LNCAP (cell line): ENCODE measurements at regions not wholly inside any gene's neighbourhood (a gene's known extent, or its start where the extent isn't known, plus 50 kb on each side); places are given as distances from the start of the nearest gene placed in this dataset.

Experiments
- CTCF ChIP-seq: fragments of 450-650 bp; IDR thresholded peaks from 2 replicates; pipeline ENCODE4 v1.5.1; 2017; ENCODE audit warnings: mild to moderate bottlenecking

- TF ChIP-seq CTCF = no peak
These were observed 811.7 kb downstream of the TLR4 start for GRCh38 chr9:118515947-118516346.

DNA sequence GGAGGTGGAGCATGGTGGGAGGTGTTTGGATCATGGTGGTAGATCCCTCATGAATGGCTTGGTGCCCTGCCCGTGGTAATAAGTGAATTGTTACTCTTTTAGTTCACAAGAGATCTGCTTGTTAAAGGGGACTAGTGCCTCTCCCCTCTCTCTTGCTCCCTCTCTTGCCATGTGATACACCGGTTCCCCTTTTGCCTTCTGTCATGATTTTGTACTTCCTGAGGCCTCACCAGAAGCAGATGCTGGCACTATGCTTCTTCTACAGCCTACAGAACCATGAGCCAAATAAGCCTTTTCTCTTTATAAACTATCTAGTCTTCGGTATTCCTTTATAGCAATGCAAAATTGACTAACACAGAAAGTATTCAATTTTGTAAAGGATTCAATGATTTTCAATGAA, 817.1 kb downstream of the TLR4 start:
- no peak for TF ChIP-seq CTCF

DNA sequence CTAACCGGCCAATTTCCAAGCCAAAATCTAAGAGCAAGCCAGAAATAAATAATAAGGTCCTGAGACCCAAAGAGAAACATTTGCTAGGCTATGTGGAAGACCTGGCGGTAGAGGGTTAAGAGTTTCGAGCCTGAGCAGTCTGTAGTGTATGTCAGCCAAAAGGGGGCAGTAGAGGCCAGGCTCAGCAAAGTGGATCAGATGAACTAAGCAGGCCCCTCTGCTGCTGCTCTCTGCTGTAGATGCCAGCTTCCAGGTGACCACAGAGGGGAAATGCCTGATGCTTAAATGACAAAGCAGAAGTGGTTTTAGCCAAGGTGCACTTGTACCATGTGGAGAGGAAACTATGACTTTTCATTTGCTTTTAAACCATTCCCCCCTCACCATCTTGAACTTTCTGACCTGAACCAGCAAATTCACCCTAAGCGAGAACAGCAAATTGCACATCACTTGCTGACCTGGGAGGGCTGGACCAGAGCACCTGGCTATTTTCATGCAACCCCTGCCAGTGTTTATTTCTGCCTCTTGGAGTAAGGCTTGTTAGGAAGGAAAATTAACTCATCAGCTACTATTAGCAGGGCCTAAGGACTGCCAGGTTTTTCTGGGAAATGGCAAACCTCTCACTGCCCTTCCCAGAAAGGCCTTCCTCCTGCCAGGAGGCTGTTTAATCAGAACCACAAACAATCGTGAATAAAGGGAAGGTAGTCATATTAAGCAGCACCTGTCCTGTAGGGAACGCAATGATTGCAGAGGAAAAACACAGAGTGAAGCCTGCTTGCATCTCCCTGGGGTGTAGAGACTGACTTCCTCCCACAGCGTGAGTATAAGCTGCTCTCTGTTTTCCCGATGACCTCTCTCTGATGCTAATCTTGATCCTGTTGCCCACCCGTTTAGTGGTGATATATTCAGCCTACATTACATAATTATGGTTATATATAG, 818.2 kb downstream of the TLR4 start:
- peak; percentile 37; the same call in 1 of the 2 replicates for TF ChIP-seq CTCF

- TF ChIP-seq CTCF = no peak
These were observed 823.1 kb downstream of the TLR4 start for GRCh38 chr9:118527261-118527660.

DNA sequence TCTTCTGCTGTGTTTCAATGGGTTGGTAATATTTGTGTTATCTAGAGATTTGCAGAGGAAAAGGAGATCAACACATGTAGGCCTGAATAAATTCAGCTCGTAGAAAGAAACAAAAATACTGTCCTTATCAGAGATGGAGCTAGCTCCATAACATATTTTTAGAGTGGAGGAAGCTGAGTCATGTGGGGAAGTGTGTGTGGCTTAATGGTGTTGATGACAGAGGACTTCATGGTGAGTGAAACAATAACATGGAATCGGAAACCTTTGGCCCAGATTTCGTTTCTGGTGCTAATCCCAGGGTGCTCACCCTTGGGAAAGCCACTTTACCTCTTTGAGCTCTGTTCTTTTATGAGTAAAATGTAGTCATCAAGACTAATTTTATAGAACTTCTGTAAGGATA, 825.0 kb downstream of the TLR4 start:
- no peak for TF ChIP-seq CTCF

DNA sequence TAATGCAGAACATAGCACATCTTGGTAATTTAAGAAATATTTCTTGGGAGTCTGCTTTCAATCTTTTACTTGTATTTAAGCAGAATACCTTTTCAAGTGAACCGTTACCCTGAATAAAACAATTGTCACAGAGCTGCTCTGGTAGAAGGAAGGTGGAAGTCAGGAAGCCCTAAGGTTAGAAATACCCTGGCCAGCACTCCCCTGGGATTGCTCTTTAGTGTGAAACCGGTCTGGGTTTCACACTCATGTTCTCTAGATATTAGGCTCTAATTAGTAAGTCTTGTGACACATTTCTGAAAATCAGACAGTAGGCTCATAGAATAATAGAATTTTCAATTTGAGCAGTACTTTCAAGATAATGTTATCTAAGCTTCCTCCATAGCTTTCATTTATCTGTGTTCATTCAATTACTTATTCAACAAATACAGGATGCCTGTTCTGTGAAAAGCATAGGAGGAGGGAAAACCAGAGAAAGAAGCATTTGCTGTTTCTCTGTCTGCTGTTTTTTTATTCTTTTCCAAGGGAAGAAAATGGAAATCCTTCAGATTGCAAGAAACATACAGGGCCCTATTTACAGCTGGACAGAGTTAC, 825.5 kb downstream of the TLR4 start:
- TF ChIP-seq CTCF = no peak

DNA sequence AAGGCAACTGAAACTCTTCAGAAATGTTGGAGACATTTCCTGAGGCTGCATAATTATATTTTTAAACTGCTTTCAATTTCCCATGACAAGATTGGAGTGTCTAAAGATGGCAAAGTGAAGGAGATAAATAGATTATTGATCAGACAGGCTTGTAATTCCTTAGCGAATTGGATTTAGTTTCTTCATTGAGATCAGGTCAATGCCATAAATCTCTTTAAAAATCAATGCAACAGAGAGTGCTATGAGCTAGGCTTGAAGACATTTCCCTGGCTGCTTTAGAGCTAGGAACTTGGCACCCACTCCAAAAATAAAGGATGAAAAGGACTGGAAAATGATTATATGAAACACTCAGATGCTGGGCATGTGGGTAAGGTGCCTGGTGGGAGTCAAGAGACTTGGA, 828.4 kb downstream of the TLR4 start:
- TF ChIP-seq CTCF = no peak
